Breast epithelium (tissue), 4 donors: ENCODE measurements at regions not wholly inside any gene's neighbourhood (a gene's known extent, or its start where the extent isn't known, plus 50 kb on each side); places are given as distances from the start of the nearest gene placed in this dataset.

Experiments used
- DNase-seq, 2 donors: peaks; one replicate each; pipeline ENCODE4 v3.0.0-alpha.2; 2019; ENCODE audit warnings: low spot score in 2 of 2
- H3K27ac ChIP-seq, 2 donors: fragments of 200-600 bp; sonication (generic) in 1 of 2; one replicate each; pipeline ENCODE4 v1.5.1; 2016 to 2019; ENCODE audit warnings: mild to moderate bottlenecking in 1 of 2
- H3K27me3 ChIP-seq, 2 donors: fragments of 200-600 bp; sonication (generic) in 1 of 2; one replicate each; pipeline versions ENCODE4 v1.5.1 to v1.6.0; 2017 to 2019; ENCODE audit warnings: control low read depth in 1 of 2, mild to moderate bottlenecking in 1 of 2
- H3K36me3 ChIP-seq: fragments of 200-600 bp; one replicate; pipeline ENCODE4 v1.5.1; 2019
- H3K4me1 ChIP-seq, 2 donors: fragments of 200-600 bp; sonication (generic); one replicate each; pipeline ENCODE4 v1.5.1; 2016 to 2019; ENCODE audit warnings: control low read depth in 1 of 2
- H3K4me3 ChIP-seq, 3 donors: fragments of 200-600 bp; sonication (generic); 1 replicate in 2 of 3; 2 replicates in 1 of 3; pipeline ENCODE4 v1.5.1; 2016 to 2019; ENCODE audit warnings: mild to moderate bottlenecking in 3 of 3, moderate library complexity in 2 of 3
- H3K9me3 ChIP-seq, 2 donors: fragments of 200-600 bp; sonication (generic) in 1 of 2; one replicate each; pipeline ENCODE4 v1.5.1; 2016 to 2019; ENCODE audit warnings: control low read depth in 1 of 2
- CTCF ChIP-seq, 3 donors: fragments of 450-650 bp; IDR thresholded peaks; one replicate each; pipeline ENCODE4 v1.5.1; 2016 to 2017; ENCODE audit warnings: antibody characterized with exemption in 3 of 3, mild to moderate bottlenecking in 3 of 3, moderate library complexity in 3 of 3
- POLR2A ChIP-seq: fragments of 450-650 bp; IDR thresholded peaks from one replicate; pipeline ENCODE4 v1.6.1; 2016; ENCODE audit warnings: antibody characterized with exemption, mild to moderate bottlenecking, moderate library complexity
- POLR2AphosphoS5 ChIP-seq, 3 donors: sonication (generic); formaldehyde crosslinking; IDR thresholded peaks; one replicate each; pipeline ENCODE4 v1.6.1; 2017; ENCODE audit warnings: antibody characterized with exemption in 3 of 3
- intact Hi-C: fragments of 100-400 bp; cut with DNase I; formaldehyde crosslinking; loops from one replicate; pipeline ENCODE4 v1.15.1; 2023; ENCODE audit warnings: low total_unique reads

GRCh38 chr21:17088500-17088899, 424.3 kb upstream of the CXADR start:
- H3K36me3 ChIP-seq, result no peaks in the 10 kb centered on the region
- H3K27me3 ChIP-seq, result no peaks in the 10 kb centered on the region
- peak overlapping the region in 1 of 2 donors; percentile 15 for H3K27ac ChIP-seq
- TF ChIP-seq POLR2AphosphoS5 (IDR thresholded peaks at IDR 0.05) (no peak), POLR2A (no peak), CTCF (IDR thresholded peaks at IDR 0.05) (no peak)
- H3K4me1 ChIP-seq, result no peaks in the 10 kb centered on the region
- no peak overlapping the region for H3K4me3 ChIP-seq
- DNase-seq, result no peak
- intact Hi-C loops, result no loop called here
- H3K9me3 ChIP-seq, result no peaks in the 10 kb centered on the region

GRCh38 chr21:17089091-17089491, 423.8 kb upstream of the CXADR start:
- Histone ChIP-seq H3K9me3 (no peaks in the 10 kb centered on the region), H3K4me1 (no peaks in the 10 kb centered on the region), H3K27ac (peak overlapping the region in 1 of 2 donors; percentile 15), H3K36me3 (no peaks in the 10 kb centered on the region), H3K4me3 (no peak overlapping the region), H3K27me3 (no peaks in the 10 kb centered on the region)
- intact Hi-C loops, result no loop called here
- TF ChIP-seq CTCF (IDR thresholded peaks at IDR 0.05) (no peak), POLR2AphosphoS5 (IDR thresholded peaks at IDR 0.05) (no peak), POLR2A (no peak)
- DNase-seq, result no peak

- no peak overlapping the region for H3K4me3 ChIP-seq
- no peaks in the 10 kb centered on the region for H3K27me3 ChIP-seq
- H3K9me3 ChIP-seq, result no peaks in the 10 kb centered on the region
- intact Hi-C loops, result no loop called here
- H3K36me3 ChIP-seq, result no peaks in the 10 kb centered on the region
- DNase-seq, result no peak
- no peak overlapping the region for H3K27ac ChIP-seq
- H3K4me1 ChIP-seq, result no peaks in the 10 kb centered on the region
- no peak for TF ChIP-seq CTCF (IDR thresholded peaks at IDR 0.05)
- TF ChIP-seq POLR2AphosphoS5 (IDR thresholded peaks at IDR 0.05), result no peak
- no peak for TF ChIP-seq POLR2A
Observed at GRCh38 chr21:17101696-17102095, 411.1 kb upstream of the CXADR start.

- DNase-seq, result no peak
- intact Hi-C loops, result no loop called here
- no peaks in the 10 kb centered on the region for H3K27me3 ChIP-seq
- H3K4me1 ChIP-seq, result no peaks in the 10 kb centered on the region
- no peak for TF ChIP-seq POLR2A
- no peak for TF ChIP-seq CTCF (IDR thresholded peaks at IDR 0.05)
- H3K4me3 ChIP-seq, result no peak overlapping the region
- H3K36me3 ChIP-seq, result no peaks in the 10 kb centered on the region
- H3K27ac ChIP-seq, result peak overlapping the region in 1 of 2 donors; percentile 7
- H3K9me3 ChIP-seq, result no peaks in the 10 kb centered on the region
Observed at GRCh38 chr21:17105932-17106331, 406.9 kb upstream of the CXADR start.

GRCh38 chr21:17114045-17114444, 398.8 kb upstream of the CXADR start:
- Histone ChIP-seq H3K9me3 (no peaks in the 10 kb centered on the region), H3K36me3 (no peaks in the 10 kb centered on the region), H3K4me1 (no peaks in the 10 kb centered on the region), H3K27ac (no peak overlapping the region), H3K27me3 (no peaks in the 10 kb centered on the region), H3K4me3 (no peak overlapping the region)
- DNase-seq, result no peak
- no peak for TF ChIP-seq POLR2A
- no peak for TF ChIP-seq POLR2AphosphoS5 (IDR thresholded peaks at IDR 0.05)
- TF ChIP-seq CTCF (IDR thresholded peaks at IDR 0.05), result no peak
- intact Hi-C loops, result no loop called here
